Natural killer cell (primary cell): ENCODE measurements at regions not wholly inside any gene's neighbourhood (a gene's known extent, or its start where the extent isn't known, plus 50 kb on each side); places are given as distances from the start of the nearest gene placed in this dataset.

ENCODE experiments used
- ATAC-seq, 3 donors: fragments of 150-1000 bp in 2 of 3; fragments of 200-7000 bp in 1 of 3; cut with Tn5 transposase; 1 replicate in 1 of 3; 2 replicates in 2 of 3; pipeline ENCODE4 v1.10.0; 2021; ENCODE audit warnings: mild to moderate bottlenecking in 2 of 3, moderate library complexity in 2 of 3
- DNase-seq, 2 donors: peaks; one replicate each; pipeline versions ENCODE4 v3.0.0 to v3.0.0-alpha.2; 2013 to 2021; ENCODE audit warnings: mixed read lengths in 1 of 2
- H3K27ac ChIP-seq: one replicate; pipeline ENCODE4 v1.5.1; 2013; ENCODE audit warnings: mild to moderate bottlenecking, low read length
- H3K27me3 ChIP-seq: one replicate; pipeline ENCODE4 v1.6.1; 2013; ENCODE audit warnings: low read length; ENCODE audit not compliant: control insufficient read depth, insufficient read depth
- H3K36me3 ChIP-seq: one replicate; pipeline ENCODE4 v1.6.1; 2013; ENCODE audit warnings: low read length; ENCODE audit not compliant: control insufficient read depth, insufficient read depth
- H3K4me1 ChIP-seq: one replicate; pipeline ENCODE4 v1.6.1; 2013; ENCODE audit warnings: low read length; ENCODE audit not compliant: control insufficient read depth, insufficient read depth
- H3K4me3 ChIP-seq: one replicate; pipeline ENCODE4 v1.5.1; 2013; ENCODE audit warnings: low read length
- H3K9me3 ChIP-seq: one replicate; pipeline ENCODE4 v1.6.1; 2013; ENCODE audit warnings: low read length; ENCODE audit not compliant: control insufficient read depth, insufficient read depth
- H3K27ac Mint-ChIP-seq, 2 donors: one replicate each; pipeline ENCODE4 v1.8.0; 2022; ENCODE audit warnings: mild to moderate bottlenecking in 2 of 2, mixed read lengths in 2 of 2, moderate library complexity in 1 of 2
- H3K27me3 Mint-ChIP-seq, 2 donors: one replicate each; pipeline ENCODE4 v1.8.0; 2022; ENCODE audit warnings: low read depth in 2 of 2, mixed read lengths in 2 of 2
- H3K36me3 Mint-ChIP-seq: one replicate; pipeline ENCODE4 v1.8.0; 2022; ENCODE audit warnings: mixed read lengths
- H3K4me1 Mint-ChIP-seq, 2 donors: one replicate each; pipeline ENCODE4 v1.8.0; 2022; ENCODE audit warnings: mixed read lengths in 2 of 2
- H3K4me3 Mint-ChIP-seq: one replicate; pipeline ENCODE4 v1.8.0; 2022; ENCODE audit warnings: mild to moderate bottlenecking, moderate library complexity, mixed read lengths
- H3K9me3 Mint-ChIP-seq, 2 donors: one replicate each; pipeline ENCODE4 v1.8.0; 2022; ENCODE audit warnings: mixed read lengths in 2 of 2
- CTCF ChIP-seq: fragments of 200-600 bp; IDR thresholded peaks from one replicate; pipeline ENCODE4 v1.8.0; 2022; ENCODE audit warnings: antibody characterized with exemption
- WGBS: methylation state at CpG from one replicate; pipeline ENCODE4 v1.1.7; 2013; ENCODE audit warnings: missing lambda C conversion rate; ENCODE audit not compliant: insufficient coverage; 5-methylcytosine and 5-hydroxymethylcytosine counted together
- intact Hi-C: fragments of 100-400 bp; cut with micrococcal nuclease; formaldehyde crosslinking; loops from one replicate; pipeline ENCODE4 v1.14.2; 2022

GRCh38 chr22:34454598-34454997 is 534.3 kb upstream of the LARGE1 start:
- 76% methylated on average over 2 of the region's 2 CpGs for WGBS
- no peaks in the 10 kb centered on the region for H3K4me1 ChIP-seq
- no peak overlapping the region for H3K4me3 Mint-ChIP-seq
- H3K27me3 ChIP-seq = no peaks in the 10 kb centered on the region
- H3K27me3 Mint-ChIP-seq = no peaks in the 10 kb centered on the region
- H3K4me3 ChIP-seq = no peak overlapping the region
- H3K27ac ChIP-seq = no peak overlapping the region
- H3K36me3 ChIP-seq = no peaks in the 10 kb centered on the region
- no peak for TF ChIP-seq CTCF
- no peak overlapping the region for H3K27ac Mint-ChIP-seq
- no peaks in the 10 kb centered on the region for H3K36me3 Mint-ChIP-seq
- DNase-seq = no peak
- peaks cover 3 to 5% of the 10 kb centered on the region in 2 donors for H3K9me3 Mint-ChIP-seq
- no peak for ATAC-seq
- H3K4me1 Mint-ChIP-seq = no peaks in the 10 kb centered on the region
- intact Hi-C loops = no loop called here
- H3K9me3 ChIP-seq = no peaks in the 10 kb centered on the region

- WGBS = 77% methylated on average over 4 of the region's 4 CpGs
- no peaks in the 10 kb centered on the region for H3K4me1 Mint-ChIP-seq
- intact Hi-C loops = no loop called here
These were observed 542.5 kb upstream of the LARGE1 start for GRCh38 chr22:34462795-34463194.

GRCh38 chr22:34475886-34476285 is 555.6 kb upstream of the LARGE1 start:
- no CpG with 5 or more reads among the region's 3 CpGs for WGBS
- Histone ChIP-seq H3K4me1 (no peaks in the 10 kb centered on the region), H3K4me3 (no peak overlapping the region), H3K36me3 (no peaks in the 10 kb centered on the region), H3K9me3 (peaks cover 4% of the 10 kb centered on the region), H3K27me3 (no peaks in the 10 kb centered on the region), H3K27ac (no peak overlapping the region)
- H3K9me3 Mint-ChIP-seq = peaks cover 0 to 12% of the 10 kb centered on the region in 2 donors
- no peak overlapping the region for H3K27ac Mint-ChIP-seq
- no peaks in the 10 kb centered on the region for H3K36me3 Mint-ChIP-seq
- intact Hi-C loops = no loop called here
- TF ChIP-seq CTCF = no peak
- no peak for ATAC-seq
- H3K4me3 Mint-ChIP-seq = no peak overlapping the region
- DNase-seq = no peak
- H3K27me3 Mint-ChIP-seq = no peaks in the 10 kb centered on the region
- no peaks in the 10 kb centered on the region for H3K4me1 Mint-ChIP-seq

More at GRCh38 chr22:34462795-34463194, 542.5 kb upstream of the LARGE1 start:
- H3K4me3 ChIP-seq = no peak overlapping the region
- no peaks in the 10 kb centered on the region for H3K9me3 ChIP-seq
- no peaks in the 10 kb centered on the region for H3K27me3 Mint-ChIP-seq
- H3K4me3 Mint-ChIP-seq = no peak overlapping the region
- no peak for TF ChIP-seq CTCF
- DNase-seq = no peak
- no peaks in the 10 kb centered on the region for H3K36me3 ChIP-seq
- H3K27ac Mint-ChIP-seq = no peak overlapping the region
- H3K27me3 ChIP-seq = no peaks in the 10 kb centered on the region
- H3K4me1 ChIP-seq = no peaks in the 10 kb centered on the region
- H3K27ac ChIP-seq = no peak overlapping the region
- no peaks in the 10 kb centered on the region for H3K36me3 Mint-ChIP-seq
- H3K9me3 Mint-ChIP-seq = peaks cover 5 to 6% of the 10 kb centered on the region in 2 donors
- no peak for ATAC-seq

- Mint-ChIP-seq H3K9me3 (peaks cover under 1 to 12% of the 10 kb centered on the region in 2 donors), H3K36me3 (no peaks in the 10 kb centered on the region), H3K27me3 (no peaks in the 10 kb centered on the region), H3K4me1 (no peaks in the 10 kb centered on the region), H3K27ac (no peak overlapping the region), H3K4me3 (no peak overlapping the region)
- no peak for ATAC-seq
- H3K9me3 ChIP-seq = peaks cover 8% of the 10 kb centered on the region
- no peaks in the 10 kb centered on the region for H3K27me3 ChIP-seq
- no peak overlapping the region for H3K27ac ChIP-seq
- 92% methylated on average over 2 of the region's 2 CpGs for WGBS
- no peaks in the 10 kb centered on the region for H3K36me3 ChIP-seq
- no peak for DNase-seq
- intact Hi-C loops = no loop called here
- no peak for TF ChIP-seq CTCF
- H3K4me1 ChIP-seq = no peaks in the 10 kb centered on the region
- H3K4me3 ChIP-seq = no peak overlapping the region
These were observed 556.5 kb upstream of the LARGE1 start for GRCh38 chr22:34476762-34477161.
